ENCODE measurements at regions not wholly inside any gene's neighbourhood (a gene's known extent, or its start where the extent isn't known, plus 50 kb on each side); places are given as distances from the start of the nearest gene placed in this dataset.

- peaks cover 0 to 3% of the 10 kb centered on the region in 2 donors for H3K27me3 Mint-ChIP-seq
- peaks cover 6% of the 10 kb centered on the region for H3K9me3 Mint-ChIP-seq
- ATAC-seq (no peak), DNase-seq (ENCODE audit: low spot score) (no peak)
- H3K36me3 Mint-ChIP-seq: peaks cover 11% of the 10 kb centered on the region
- peak overlapping the region; percentile 55 to 68 for H3K27ac Mint-ChIP-seq
- H3K4me3 Mint-ChIP-seq: peak overlapping the region; percentile 7
- peaks cover 16 to 17% of the 10 kb centered on the region in 2 donors for H3K4me1 Mint-ChIP-seq (ENCODE audit: low read depth in 2 of 2)
These were observed 164.7 kb downstream of the VRK1 start for GRCh38 chr14:96961895-96962294.

- Mint-ChIP-seq H3K27me3 (no peaks in the 10 kb centered on the region), H3K27ac (peak overlapping the region; percentile 55 to 68), H3K36me3 (peaks cover 11% of the 10 kb centered on the region), H3K9me3 (peaks cover 6% of the 10 kb centered on the region), H3K4me3 (peak overlapping the region; percentile 7), H3K4me1 (ENCODE audit: low read depth in 2 of 2) (peaks cover 16 to 17% of the 10 kb centered on the region in 2 donors)
- ATAC-seq (no peak), DNase-seq (ENCODE audit: low spot score) (no peak)
These were observed 165.2 kb downstream of the VRK1 start for GRCh38 chr14:96962337-96962736.

GRCh38 chr14:96964726-96965415 lies 167.7 kb downstream of the VRK1 start:
- no peak overlapping the region for H3K4me3 Mint-ChIP-seq
- H3K36me3 Mint-ChIP-seq: peaks cover 17% of the 10 kb centered on the region
- H3K27ac Mint-ChIP-seq: no peak overlapping the region
- H3K27me3 Mint-ChIP-seq: no peaks in the 10 kb centered on the region
- H3K9me3 Mint-ChIP-seq: peaks cover 6% of the 10 kb centered on the region
- H3K4me1 Mint-ChIP-seq (ENCODE audit: low read depth in 2 of 2): peaks cover 16 to 17% of the 10 kb centered on the region in 2 donors
- no peak for ATAC-seq
- no peak for DNase-seq (ENCODE audit: low spot score)

GRCh38 chr14:96965885-96966595 lies 168.9 kb downstream of the VRK1 start:
- DNase-seq (ENCODE audit: low spot score) (no peak), ATAC-seq (no peak)
- peaks cover 3% of the 10 kb centered on the region for H3K9me3 Mint-ChIP-seq
- no peaks in the 10 kb centered on the region for H3K27me3 Mint-ChIP-seq
- H3K4me3 Mint-ChIP-seq: no peak overlapping the region
- peaks cover 15% of the 10 kb centered on the region for H3K36me3 Mint-ChIP-seq
- H3K27ac Mint-ChIP-seq: no peak overlapping the region
- peaks cover 13 to 14% of the 10 kb centered on the region in 2 donors for H3K4me1 Mint-ChIP-seq (ENCODE audit: low read depth in 2 of 2)

- DNase-seq (ENCODE audit: low spot score): no peak
- peaks cover 5% of the 10 kb centered on the region for H3K9me3 Mint-ChIP-seq
- H3K36me3 Mint-ChIP-seq: peaks cover 17% of the 10 kb centered on the region
- H3K27me3 Mint-ChIP-seq: peaks cover 16 to 27% of the 10 kb centered on the region in 2 donors
- H3K4me1 Mint-ChIP-seq (ENCODE audit: low read depth in 2 of 2): no peaks in the 10 kb centered on the region
- no peak for ATAC-seq
- H3K4me3 Mint-ChIP-seq: no peak overlapping the region
- H3K27ac Mint-ChIP-seq: no peak overlapping the region
These were observed 177.9 kb downstream of the VRK1 start for GRCh38 chr14:96975116-96975515.

GRCh38 chr14:96978525-96979272 lies 181.5 kb downstream of the VRK1 start:
- no peak overlapping the region for H3K27ac Mint-ChIP-seq

GRCh38 chr14:96979611-96980074 lies 182.5 kb downstream of the VRK1 start:
- no peak overlapping the region for H3K27ac Mint-ChIP-seq
- DNase-seq (ENCODE audit: low spot score) (no peak), ATAC-seq (no peak)
- no peak overlapping the region for H3K4me3 Mint-ChIP-seq
- H3K36me3 Mint-ChIP-seq: peaks cover 8% of the 10 kb centered on the region
- no peaks in the 10 kb centered on the region for H3K9me3 Mint-ChIP-seq
- peaks cover 28 to 38% of the 10 kb centered on the region in 2 donors for H3K27me3 Mint-ChIP-seq
- no peaks in the 10 kb centered on the region for H3K4me1 Mint-ChIP-seq (ENCODE audit: low read depth in 2 of 2)

More at GRCh38 chr14:96978525-96979272, 181.5 kb downstream of the VRK1 start:
- Mint-ChIP-seq H3K4me1 (ENCODE audit: low read depth in 2 of 2) (no peaks in the 10 kb centered on the region), H3K27me3 (peaks cover 27 to 38% of the 10 kb centered on the region in 2 donors), H3K4me3 (no peak overlapping the region), H3K9me3 (peaks cover 4% of the 10 kb centered on the region), H3K36me3 (peaks cover 17% of the 10 kb centered on the region)
- no peak for DNase-seq (ENCODE audit: low spot score)
- no peak for ATAC-seq

GRCh38 chr14:96980835-96981234 lies 183.7 kb downstream of the VRK1 start:
- Mint-ChIP-seq H3K4me1 (ENCODE audit: low read depth in 2 of 2) (no peaks in the 10 kb centered on the region), H3K27me3 (peaks cover 32 to 38% of the 10 kb centered on the region in 2 donors), H3K9me3 (no peaks in the 10 kb centered on the region), H3K4me3 (no peak overlapping the region), H3K27ac (no peak overlapping the region), H3K36me3 (no peaks in the 10 kb centered on the region)
- no peak for DNase-seq (ENCODE audit: low spot score)
- ATAC-seq: no peak

GRCh38 chr14:96986256-96987085 lies 189.3 kb downstream of the VRK1 start:
- Mint-ChIP-seq H3K36me3 (no peaks in the 10 kb centered on the region), H3K4me3 (no peak overlapping the region), H3K27ac (no peak overlapping the region), H3K4me1 (ENCODE audit: low read depth in 2 of 2) (peaks cover 11 to 12% of the 10 kb centered on the region in 2 donors), H3K27me3 (peaks cover 3 to 16% of the 10 kb centered on the region in 2 donors), H3K9me3 (no peaks in the 10 kb centered on the region)
- no peak for DNase-seq (ENCODE audit: low spot score)
- ATAC-seq: no peak

GRCh38 chr14:96987086-96987474 lies 189.9 kb downstream of the VRK1 start:
- peaks cover 9 to 20% of the 10 kb centered on the region in 2 donors for H3K27me3 Mint-ChIP-seq
- H3K4me1 Mint-ChIP-seq (ENCODE audit: low read depth in 2 of 2): peaks cover 11 to 12% of the 10 kb centered on the region in 2 donors
- DNase-seq (ENCODE audit: low spot score): no peak
- H3K27ac Mint-ChIP-seq: no peak overlapping the region
- no peaks in the 10 kb centered on the region for H3K9me3 Mint-ChIP-seq
- ATAC-seq: no peak
- no peak overlapping the region for H3K4me3 Mint-ChIP-seq
- H3K36me3 Mint-ChIP-seq: no peaks in the 10 kb centered on the region

- no peak for DNase-seq (ENCODE audit: low spot score)
- Mint-ChIP-seq H3K9me3 (no peaks in the 10 kb centered on the region), H3K27ac (no peak overlapping the region), H3K36me3 (no peaks in the 10 kb centered on the region), H3K27me3 (peaks cover 15 to 21% of the 10 kb centered on the region in 2 donors), H3K4me1 (ENCODE audit: low read depth in 2 of 2) (peaks cover 11 to 12% of the 10 kb centered on the region in 2 donors), H3K4me3 (no peak overlapping the region)
- no peak for ATAC-seq
These were observed 190.6 kb downstream of the VRK1 start for GRCh38 chr14:96987771-96988170.

GRCh38 chr14:96989306-96989705 lies 192.1 kb downstream of the VRK1 start:
- Mint-ChIP-seq H3K36me3 (no peaks in the 10 kb centered on the region), H3K9me3 (no peaks in the 10 kb centered on the region), H3K4me1 (ENCODE audit: low read depth in 2 of 2) (peaks cover 11 to 12% of the 10 kb centered on the region in 2 donors), H3K4me3 (no peak overlapping the region), H3K27ac (no peak overlapping the region), H3K27me3 (peaks cover 24 to 25% of the 10 kb centered on the region in 2 donors)
- ATAC-seq (no peak), DNase-seq (ENCODE audit: low spot score) (no peak)

- no peaks in the 10 kb centered on the region for H3K36me3 Mint-ChIP-seq
- no peak overlapping the region for H3K4me3 Mint-ChIP-seq
- peaks cover 11 to 12% of the 10 kb centered on the region in 2 donors for H3K4me1 Mint-ChIP-seq (ENCODE audit: low read depth in 2 of 2)
- H3K27me3 Mint-ChIP-seq: peaks cover 24 to 34% of the 10 kb centered on the region in 2 donors
- no peak overlapping the region for H3K27ac Mint-ChIP-seq
- no peaks in the 10 kb centered on the region for H3K9me3 Mint-ChIP-seq
- DNase-seq (ENCODE audit: low spot score): no peak
- ATAC-seq: no peak
These were observed 194.0 kb downstream of the VRK1 start for GRCh38 chr14:96991226-96991625.

Measured in natural killer cell treated with Interleukin-12 subunit alpha and Interleukin-12 subunit beta and Interleukin-15 and Interleukin-18, amount 100 ng/mL, for 72 hours (primary cell).